CD4-positive, alpha-beta T cell treated with Interleukin-15 for 4 hours (primary cell): ENCODE measurements at regions not wholly inside any gene's neighbourhood (a gene's known extent, or its start where the extent isn't known, plus 50 kb on each side); places are given as distances from the start of the nearest gene placed in this dataset.

Experiments
- DNase-seq: peaks from one replicate; pipeline ENCODE4 v3.0.0-alpha.2; 2020; ENCODE audit warnings: low spot score

DNA sequence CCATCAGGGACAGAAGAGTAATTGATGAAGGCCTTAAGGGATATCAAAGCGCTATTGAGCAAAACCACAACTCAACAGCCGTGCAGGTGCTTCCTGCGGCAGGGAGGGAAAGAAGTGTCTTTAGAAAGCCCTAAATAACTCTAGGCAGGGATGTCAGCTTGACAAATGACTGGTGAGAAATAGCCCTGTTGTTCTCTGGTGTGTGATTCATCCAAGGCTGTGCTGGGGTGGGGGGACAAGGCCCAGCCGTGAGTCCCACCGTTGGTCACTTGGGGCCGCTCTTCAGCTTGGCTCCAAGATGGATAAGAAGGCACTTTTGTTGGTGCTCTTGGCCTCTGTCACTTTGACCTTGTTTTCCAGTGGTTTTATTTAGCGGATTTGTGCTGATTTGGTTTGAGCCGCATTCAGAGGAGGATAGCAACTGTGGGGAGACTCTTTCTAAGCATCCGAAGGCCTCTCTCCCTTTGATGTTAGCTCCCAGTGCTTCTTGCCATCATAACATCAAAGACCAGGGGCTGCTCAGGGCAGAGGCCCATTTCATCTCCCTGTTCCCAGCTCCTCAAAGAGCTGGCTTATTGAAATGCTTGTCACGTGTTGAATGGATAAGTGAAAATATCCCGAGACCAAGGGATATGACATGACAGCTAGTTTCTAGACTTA lies 130.3 kb upstream of the SERP2 start:
- peak; percentile 23 for DNase-seq

DNA sequence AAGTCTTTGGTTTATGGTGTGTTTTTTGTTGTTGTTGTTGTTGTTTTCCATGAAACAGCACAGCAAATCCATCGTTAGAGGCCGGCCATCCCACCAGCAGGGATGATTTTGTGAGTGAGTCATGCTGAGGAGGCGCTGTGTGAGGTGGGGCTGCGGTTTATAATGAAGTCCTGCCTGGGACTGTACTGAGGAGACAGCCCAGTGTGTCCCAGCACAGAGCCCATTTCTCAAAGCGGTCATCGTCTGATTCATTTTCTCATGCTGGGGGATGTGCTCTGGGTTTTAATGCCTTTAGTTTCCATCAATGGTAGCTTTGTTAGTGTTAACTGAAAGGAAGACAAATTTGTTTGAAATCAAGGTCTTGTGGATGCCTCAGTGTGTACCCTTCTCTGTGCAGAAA lies 129.3 kb upstream of the SERP2 start:
- no peak for DNase-seq

GRCh38 chr13:44249431-44249836 lies 124.2 kb upstream of the SERP2 start:
- no peak for DNase-seq

DNA sequence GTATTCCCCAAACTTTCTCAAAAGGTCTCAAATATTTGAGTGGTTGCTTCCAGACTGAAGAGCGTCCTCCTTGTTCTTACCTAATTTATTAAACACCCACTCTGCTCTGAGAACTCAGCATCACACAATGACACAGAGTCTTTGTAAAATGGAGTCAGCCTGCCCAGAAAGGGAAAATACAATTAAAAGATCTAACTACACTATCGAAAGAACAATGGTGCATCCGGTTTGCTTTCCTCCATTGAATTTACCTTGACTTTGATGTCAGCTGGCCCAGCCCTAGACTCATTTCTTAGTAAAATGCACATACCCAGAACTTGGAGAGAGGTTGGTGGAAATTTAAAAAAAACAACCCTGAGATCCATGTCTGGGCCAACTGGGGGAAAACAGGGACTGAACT lies 120.7 kb upstream of the SERP2 start:
- no peak for DNase-seq

- no peak for DNase-seq
Observed at GRCh38 chr13:44255771-44256364, 117.8 kb upstream of the SERP2 start.

- DNase-seq: no peak
Observed at GRCh38 chr13:44257796-44258195, 115.8 kb upstream of the SERP2 start.

- DNase-seq: peak; percentile 74
Observed at GRCh38 chr13:44259045-44260027, 114.3 kb upstream of the SERP2 start.

- DNase-seq: no peak
Observed at GRCh38 chr13:44260336-44260735, 113.3 kb upstream of the SERP2 start.

DNA sequence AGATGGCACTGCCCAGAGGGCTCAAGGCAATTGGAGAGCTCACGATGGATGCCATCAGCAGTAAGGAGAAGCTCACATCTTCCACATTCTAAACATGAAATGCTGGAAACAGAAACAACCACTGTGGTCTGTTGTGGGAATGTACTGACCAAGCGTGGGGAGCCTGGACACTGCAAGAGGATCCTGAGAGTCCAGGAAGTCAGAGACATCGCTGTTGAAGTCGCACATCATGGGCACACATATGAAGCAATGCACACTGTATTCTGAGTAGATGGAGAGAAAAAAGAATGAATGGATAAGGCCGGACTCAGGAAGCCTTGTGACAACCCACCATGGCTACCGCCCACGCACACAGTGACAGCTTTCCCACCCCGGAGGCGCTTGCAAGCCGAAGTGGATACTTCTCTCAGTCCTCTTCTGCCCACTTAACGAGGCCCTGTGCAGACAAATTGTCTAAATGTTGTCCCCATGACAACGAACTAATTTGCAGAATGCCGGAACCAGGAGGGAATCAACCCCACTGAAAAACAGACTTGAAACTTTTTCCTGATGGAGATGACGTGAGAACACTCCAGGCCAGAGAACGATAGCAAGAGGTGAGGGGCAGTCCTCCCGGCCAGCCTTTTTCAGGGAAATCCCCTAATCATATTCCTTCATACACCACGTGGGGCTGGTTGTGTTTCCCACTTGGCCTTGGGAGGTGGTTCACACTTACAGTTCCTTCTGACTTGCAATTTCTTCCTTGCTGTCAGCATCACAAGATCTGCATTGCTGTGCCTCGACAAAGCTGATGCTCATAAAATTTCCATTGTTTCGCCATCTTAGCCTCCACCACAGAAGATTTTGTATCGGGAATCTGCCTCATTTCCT lies 109.6 kb upstream of the SERP2 start:
- DNase-seq: no peak

- no peak for DNase-seq
Observed at GRCh38 chr13:44266305-44266704, 107.3 kb upstream of the SERP2 start.

DNA sequence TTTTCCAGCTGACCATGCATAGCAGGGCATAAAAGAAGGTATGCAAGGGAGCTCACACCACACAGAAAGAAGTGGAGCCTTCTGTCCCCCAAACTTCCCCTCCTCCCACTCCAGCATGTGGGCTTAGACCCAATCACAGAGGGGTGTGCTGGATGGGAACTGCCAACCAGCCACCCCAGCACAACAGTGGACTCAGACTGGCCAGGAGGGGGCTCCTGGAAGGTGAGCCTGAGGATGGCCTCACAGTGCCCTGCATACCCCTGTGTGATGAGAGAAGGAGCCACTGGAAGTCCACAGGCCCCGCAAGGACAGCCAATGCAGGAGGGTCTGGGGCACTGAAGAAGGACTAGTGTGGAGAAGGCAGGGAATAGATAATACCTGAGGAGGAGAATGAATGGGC lies 106.9 kb upstream of the SERP2 start:
- no peak for DNase-seq

- DNase-seq: no peak
Observed at GRCh38 chr13:44267203-44267602, 106.4 kb upstream of the SERP2 start.

DNA sequence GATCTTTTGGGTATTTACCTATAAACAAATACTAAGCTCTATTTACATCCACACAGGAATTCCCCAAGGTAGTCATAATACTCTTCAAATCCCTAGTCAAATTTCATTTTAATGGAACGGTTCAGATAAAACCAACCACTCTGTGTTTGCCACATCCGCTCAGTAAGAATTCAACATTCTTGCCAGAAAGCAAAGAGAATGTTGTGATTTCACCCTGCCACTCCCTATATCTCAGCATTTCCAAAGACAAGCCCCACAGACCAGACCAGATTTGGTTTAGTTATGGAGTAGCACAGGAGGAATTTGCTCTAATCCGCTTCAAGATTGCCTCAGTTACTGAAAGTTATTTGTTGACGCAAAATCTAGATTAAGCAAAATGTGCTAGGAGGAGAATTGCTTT lies 105.6 kb upstream of the SERP2 start:
- no peak for DNase-seq

- DNase-seq: no peak
Observed at GRCh38 chr13:44268980-44269379, 104.6 kb upstream of the SERP2 start.

GRCh38 chr13:44270150-44270549 lies 103.5 kb upstream of the SERP2 start:
- no peak for DNase-seq

- no peak for DNase-seq
Observed at GRCh38 chr13:44271031-44271455, 102.6 kb upstream of the SERP2 start.

DNA sequence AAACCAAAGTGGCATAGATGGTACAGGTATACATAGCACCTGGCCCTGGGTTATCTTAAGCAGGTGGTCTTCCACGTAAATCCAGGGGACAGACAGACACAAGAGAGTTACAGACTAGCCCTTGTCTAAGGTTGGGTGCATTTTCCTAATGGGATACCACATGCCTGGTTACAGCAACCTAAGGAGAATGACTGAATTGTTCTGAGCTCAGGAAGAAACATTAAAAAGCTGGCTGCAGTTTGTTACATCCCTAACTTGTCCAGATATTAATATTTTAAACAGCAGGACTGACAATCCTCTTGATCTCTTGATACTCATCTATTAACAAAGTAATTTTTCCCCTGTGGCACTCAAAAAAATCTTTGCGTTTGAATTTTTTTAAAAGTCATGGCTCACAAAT lies 102.2 kb upstream of the SERP2 start:
- DNase-seq: no peak

DNA sequence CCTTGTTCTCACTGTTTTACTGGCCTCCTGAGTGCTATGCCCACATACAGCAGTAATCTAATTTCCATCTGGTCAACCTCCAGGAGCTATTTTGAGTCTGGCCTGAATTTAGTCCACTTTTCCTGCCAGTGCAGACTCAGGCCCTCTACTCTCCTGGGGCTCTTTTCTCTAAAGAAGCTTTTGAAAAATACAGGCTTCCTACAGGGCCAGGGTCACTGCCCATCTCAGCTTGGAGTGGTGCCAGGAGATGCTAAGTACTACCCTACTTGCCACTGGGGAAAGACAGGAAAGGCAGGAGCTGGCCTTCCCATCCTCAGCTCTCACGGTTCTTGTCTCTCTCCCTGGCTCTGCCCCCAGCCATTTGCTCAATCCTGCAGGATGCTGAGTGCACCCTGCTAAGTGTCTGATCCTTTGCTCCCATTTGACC lies 101.7 kb upstream of the SERP2 start:
- DNase-seq: no peak

DNA sequence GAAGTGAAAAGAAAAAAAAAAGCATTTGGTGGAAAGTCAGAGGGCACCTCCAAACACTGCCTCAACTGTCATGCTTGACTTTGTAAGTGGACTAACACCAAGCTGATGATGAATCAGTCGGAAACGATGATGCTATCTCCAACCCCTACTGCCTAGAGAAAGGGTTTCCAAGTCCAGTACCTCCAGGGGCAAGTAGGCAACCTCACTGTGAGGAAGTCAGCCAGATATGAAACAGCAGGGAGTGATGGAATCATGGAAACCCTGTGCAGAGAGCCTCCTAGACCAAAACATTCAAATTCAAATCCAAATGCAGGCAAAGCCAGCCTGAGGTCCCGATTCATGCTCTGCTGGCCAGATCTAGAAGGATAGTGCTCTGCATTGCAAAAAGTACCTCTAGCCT lies 100.9 kb upstream of the SERP2 start:
- DNase-seq: no peak

- no peak for DNase-seq
Observed at GRCh38 chr13:44273216-44273615, 100.4 kb upstream of the SERP2 start.

DNA sequence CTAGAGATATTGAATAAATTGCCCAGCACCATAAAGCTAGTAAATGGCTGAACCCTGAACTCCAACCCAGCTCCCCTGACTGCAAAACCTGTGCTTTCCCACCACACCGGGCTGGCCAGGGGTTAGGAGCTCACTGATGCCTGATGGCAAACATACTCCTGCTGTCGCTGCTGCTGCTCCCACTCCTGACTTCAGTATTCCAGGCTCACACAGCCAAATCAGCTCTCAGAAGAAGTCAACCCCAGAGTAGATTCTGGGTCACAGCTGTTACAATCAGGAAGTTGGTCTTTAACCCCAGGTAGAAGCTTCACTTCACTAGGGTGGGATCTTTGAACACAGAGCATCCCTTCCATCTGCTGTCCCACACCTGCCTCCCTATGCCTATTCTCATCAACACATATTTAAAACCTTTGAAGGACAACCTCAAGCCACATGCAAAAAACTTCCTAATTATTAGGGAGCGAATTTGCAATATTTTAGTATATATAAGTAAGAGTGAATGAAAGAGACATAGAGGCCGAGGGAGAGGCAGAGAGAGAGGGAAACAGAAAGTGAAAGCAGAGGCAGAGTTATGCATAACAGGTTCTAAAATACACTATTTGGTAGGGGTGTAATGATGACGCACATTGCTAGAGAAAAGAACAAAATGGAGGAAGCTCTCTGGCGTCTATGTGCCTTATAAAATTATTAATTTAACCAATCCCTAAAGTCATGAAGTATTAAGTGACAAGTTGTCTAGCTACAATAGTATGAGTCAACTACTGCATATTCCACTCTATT lies 99.4 kb upstream of the SERP2 start:
- peak; percentile 76 for DNase-seq
